ENCODE measurements at regions not wholly inside any gene's neighbourhood (a gene's known extent, or its start where the extent isn't known, plus 50 kb on each side); places are given as distances from the start of the nearest gene placed in this dataset.

DNA sequence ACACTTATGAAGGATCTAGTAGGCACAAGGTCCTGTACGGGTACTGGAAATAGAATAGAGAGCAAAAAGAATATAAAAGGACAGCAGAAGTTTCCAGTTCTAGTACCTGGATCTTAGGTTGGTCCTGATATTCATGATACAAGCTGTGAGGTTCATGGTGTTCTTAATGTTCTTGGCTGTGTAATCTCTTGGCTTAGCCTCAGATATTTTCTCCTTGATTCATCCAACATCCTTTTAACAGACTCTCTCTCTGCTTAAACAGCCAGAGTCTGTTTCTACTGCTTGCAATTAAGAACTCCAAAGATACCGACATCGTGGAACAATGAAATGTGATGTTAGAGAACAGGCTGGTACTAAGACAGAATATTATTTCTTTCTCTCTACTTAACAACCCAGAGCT, 49.9 kb downstream of the CNTN3 start:
- DNase-seq = no peak

DNA sequence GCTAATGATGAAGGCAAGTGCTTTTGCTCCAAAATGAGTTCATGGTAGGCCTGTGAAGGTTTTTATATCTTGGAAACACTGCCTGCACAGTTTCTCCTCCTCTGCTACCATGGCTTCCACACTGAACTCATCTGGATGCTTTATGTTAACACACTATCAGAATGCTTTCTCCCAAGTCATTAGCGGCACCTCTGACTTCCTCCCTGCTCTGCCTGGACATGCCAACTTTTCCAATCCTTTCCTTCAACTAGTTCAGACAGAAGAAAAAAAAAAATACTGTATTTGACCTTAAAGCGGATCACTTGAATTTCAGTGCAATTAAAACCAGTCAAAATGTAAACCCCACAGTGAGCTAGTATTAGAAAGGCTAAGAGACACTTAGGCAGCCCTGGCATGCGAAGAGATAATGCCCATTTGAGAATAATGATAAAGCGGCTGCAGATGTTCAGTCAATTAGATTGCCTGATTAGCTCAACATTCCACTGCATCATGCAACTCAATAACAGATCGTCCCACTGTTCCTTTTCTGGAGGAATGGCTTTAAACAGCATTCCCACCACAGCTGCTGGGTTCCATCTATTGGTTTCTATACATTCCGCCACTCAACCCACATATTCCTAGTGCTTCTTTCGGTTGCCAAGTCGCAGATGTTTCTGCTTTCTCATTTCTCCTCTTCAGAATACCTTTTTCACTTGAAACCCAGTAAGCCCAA, 51.7 kb downstream of the CNTN3 start:
- DNase-seq = peak; percentile 51

DNA sequence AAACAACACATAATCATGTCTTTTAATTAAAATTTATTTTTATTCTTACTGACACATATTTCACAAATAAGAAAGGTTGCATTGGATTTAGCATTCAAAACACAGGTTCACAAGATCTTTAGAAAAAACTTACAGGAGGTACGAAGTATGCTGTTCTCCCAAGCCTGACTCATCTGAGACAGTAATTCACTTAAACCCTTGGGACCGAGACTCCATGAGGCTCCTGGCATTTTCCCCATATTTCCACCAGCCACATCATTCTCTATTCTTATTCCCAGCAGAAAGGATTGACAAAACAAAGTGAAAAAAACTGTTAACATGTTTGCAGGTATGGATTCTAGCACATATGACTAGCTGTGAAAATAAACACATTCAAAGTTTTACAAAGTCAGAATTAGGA, 52.6 kb downstream of the CNTN3 start:
- peak; percentile 85 for DNase-seq

DNA sequence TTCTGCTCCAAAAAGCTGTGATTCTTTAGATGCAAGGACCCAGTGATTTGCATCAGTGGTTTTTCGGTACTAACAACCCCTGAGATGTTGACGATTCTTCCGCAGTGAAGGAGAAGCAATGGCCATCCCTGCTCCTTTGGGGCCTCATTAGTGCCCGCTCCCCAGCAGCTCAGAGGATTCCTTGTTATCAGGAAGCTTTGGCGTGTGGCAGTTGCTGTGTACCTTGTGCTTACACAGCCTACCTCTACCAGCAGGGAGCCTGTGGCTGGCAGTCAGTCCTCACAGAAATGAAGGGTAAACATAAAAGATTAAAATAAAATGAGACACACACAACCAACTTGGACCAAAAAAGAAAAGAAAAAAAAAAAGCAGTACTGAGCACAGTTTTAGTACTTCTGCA, 55.2 kb downstream of the CNTN3 start:
- no peak for DNase-seq

DNA sequence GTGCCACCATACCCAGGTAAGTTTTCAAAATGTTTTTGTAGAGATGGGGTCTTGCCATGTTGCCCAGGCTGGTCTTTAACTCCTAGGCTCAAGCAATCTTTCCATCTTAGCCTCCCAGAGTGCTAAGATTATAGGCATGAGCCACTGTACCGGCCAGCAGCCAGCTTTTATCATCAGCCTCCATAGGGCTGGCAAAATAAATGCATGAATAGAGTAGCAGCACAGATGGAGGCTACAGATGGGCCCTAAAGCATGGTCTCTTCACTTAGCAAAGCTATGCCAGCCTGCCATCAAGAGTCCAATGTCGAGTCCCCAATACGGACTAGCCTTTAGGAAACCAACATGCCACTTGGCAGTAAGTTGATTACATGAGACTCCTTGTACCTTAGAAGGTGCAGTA, 63.8 kb downstream of the CNTN3 start:
- no peak for DNase-seq

DNA sequence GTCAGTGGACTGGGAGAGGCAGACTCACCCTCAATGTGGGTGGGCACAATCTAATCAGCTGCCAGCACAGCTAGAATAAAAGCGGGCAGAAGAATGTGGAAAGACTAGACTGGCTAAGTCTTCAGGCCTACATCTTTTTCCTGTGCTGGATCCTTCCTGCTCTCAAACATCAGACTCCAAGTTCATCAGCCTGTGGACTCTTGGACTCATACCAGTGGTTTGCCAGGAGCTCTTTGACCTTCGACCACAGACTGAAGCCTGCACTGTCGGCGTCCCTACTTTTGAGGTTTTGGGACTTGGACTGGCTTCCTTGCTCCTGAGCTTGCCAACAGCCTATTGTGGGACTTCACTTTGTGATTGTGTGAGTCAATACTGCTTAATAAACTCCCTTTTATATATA, 68.0 kb downstream of the CNTN3 start:
- peak; percentile 51 for DNase-seq

DNA sequence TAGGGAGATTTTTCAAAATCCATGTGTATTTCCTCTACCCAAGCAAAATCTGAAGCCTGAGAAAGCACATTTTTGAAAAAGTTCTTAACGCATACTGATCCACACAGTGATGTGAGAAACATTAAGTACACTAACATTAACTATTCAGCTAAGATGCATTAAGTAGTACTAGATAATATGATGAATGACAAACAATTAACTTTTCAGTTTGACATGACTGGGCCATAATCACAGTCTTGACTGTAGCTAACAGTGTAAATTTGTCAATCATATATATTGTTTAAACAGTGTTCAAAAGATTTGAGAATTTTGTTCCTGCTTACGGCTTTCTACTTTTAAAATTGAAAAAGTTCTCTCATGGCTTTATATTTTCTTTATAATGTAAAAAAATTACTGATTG, 72.0 kb downstream of the CNTN3 start:
- no peak for DNase-seq

DNA sequence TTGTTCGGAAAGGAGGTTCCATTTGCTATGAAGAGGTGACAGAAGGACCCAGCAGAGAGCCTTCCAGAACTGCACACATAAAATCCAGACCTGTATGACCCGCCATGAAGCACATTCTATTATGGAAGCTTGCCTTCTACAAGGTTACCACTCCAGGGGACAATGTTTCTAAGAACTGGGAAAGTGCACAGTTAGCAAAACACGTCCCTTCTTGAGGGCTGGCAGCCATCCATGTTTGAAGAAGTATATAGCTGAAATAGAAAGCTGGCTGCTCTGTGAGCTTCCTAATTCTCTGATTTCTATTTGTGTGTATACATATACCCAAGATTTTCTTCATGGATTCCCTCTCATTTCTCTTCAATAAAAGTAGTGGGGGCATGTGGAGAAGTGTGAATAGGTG, 74.6 kb downstream of the CNTN3 start:
- DNase-seq = no peak

DNA sequence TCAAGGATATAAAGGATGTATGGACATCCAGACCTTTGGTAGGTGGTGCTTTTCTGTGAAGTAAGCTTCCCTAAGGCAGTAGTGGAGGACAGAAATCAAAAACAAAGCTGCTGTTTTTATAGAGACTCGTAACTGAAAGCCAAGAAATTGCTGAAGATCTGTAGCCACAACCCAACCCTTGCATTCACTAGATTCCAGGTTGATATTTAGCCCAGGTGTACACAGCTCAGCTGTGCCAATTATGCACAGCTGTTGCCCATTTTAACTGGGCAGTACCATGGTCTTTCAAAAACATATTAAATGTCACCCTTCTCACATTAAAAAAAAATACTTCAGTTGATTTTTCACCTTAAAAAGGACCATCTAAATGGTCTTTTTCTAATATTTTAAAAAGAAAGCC, 75.8 kb downstream of the CNTN3 start:
- DNase-seq = no peak

DNA sequence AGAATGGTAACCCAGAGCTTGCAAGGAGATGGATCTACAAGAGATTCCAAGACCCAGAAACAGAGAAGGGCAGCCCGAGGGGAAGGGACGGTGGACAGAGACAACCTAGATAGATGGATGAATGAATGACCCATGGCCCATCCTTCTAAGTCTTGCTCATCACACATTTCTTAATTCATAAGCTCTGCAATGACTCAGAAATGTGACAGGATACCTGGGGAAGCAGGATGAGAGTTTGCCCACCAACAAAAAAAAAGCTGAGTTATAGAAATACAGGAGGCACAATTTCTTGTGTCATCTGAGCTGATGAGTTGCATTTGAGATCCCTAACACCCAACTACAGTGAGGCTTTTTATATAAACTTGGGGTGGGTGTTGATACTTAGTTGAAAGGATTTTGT, 76.6 kb downstream of the CNTN3 start:
- no peak for DNase-seq

DNA sequence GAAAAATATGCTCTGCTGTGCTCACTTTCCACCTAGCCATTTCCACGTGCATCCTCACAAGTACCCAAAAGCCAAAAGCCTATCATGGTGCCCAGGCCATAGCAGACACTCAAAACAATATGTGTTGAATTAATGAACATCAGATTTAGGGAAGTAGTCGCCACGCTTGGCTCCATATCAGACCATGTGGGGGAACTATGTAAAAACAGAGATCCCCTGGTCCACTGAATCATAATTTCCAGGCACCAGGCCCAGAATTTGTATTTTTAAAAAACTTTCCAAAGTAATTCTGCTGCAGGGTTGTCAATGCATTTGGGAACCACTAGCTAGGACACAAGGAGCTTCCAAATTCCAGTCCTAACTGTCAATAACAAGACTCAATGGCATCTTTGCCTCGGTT, 77.3 kb downstream of the CNTN3 start:
- peak; percentile 85 for DNase-seq

DNA sequence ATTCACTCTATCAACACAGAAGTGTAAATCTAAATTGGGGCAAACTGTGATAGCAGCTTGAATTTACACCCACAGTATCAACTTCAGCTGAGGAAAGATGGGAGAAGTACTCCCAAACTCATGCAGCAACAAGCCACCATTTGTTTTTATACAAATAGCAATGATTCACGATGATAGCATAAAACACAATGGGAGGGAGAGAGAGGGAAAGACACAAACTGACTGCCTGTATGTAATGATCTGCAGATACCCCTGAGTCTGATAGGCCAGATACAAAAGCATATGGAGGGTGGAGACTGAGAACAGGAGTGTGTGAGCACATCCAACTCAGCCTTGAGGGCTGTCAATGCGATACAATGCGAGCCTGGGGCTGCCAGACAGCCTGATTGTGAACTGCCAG, 79.2 kb downstream of the CNTN3 start:
- no peak for DNase-seq

DNA sequence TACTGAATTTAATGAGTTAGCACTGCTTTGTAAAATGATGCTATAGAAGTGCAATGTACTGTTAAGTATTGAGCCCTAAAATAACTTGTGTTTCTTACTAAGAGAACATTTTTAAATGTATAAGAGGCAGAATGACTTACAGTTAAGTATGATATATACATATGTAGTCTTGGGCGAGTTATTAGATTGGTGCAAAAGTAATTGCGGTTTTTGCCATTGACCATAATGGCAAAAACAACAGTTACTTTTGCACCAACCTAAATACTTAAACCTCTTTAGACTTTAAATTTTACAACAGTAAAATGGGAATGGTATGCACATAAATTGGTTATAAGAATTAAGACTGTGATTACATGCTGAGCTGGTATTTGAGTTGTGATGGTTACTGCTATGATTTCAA, 79.8 kb downstream of the CNTN3 start:
- DNase-seq = no peak

DNA sequence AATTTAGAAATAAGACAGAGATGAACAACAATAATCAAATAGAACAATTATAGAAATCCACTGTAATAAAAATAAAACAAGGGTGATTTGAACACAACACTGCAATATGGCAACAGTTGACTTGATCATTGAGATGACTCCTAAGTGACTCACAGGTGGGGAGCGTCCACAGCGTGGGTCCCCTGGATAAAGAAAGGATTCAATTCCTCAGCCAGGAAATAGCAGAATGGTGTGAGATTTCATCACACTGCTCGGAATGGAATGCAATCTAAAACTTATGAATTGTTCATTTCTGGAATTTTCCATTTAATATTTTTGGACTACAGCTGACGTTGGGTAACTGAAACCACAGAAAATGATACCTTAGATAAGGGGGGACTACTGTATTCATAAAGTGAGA, 82.0 kb downstream of the CNTN3 start:
- DNase-seq = peak; percentile 96

DNA sequence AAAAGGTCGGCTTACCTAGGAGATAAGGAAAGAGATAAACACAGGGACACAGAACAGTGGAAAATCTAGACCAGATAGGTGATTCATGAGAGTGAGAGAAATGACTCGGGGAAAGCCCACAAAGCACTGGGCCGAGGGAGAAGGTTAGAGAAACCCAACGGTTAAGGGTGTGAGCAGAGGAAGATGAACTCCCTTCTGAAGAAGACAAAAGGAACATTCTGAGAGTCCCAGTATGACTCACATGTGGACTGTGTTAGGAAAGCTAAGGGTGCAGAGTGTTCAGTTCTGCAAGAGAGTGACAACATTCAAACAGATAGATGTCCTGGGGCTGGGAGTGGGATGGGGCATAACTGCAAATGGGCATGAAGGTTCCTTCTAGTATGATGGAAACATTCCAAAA, 83.0 kb downstream of the CNTN3 start:
- DNase-seq = peak; percentile 24

DNA sequence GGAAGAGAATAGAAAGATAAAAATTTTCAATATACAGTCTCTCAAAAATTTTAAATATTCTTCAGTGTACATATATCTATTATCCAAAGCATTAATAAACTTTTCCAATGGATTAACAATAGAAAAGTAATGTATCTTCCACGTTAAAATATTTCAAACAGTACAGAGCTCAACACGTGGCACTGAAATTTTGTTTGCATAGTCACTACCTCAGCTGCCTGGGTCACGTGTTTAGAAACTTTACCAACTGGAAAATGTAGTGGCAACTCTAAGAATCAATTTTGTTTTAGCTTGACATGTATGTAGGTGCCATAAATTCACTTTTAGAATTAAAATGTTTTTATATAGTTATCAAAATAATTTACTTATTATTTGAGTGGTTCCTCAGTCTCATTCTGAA, 85.3 kb downstream of the CNTN3 start:
- no peak for DNase-seq

DNA sequence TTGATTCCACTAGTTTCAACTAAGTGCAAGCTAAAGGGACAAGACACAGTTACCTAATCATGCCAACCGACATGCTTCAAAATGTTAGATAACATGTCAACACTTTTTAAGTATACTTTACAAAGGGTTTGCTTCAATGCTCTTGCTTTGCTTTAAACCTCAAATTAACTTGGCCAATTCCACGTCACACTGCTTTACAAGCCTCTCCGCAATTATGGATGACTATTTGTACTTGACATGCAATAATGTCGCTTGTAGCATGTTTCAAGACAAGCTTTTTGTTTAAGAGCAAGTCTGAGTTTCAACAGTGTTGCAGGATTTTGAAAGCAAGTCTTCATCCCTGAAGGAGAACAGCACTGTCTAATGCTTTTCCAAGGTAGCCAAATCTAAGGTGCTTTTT, 86.9 kb downstream of the CNTN3 start:
- DNase-seq = no peak

DNA sequence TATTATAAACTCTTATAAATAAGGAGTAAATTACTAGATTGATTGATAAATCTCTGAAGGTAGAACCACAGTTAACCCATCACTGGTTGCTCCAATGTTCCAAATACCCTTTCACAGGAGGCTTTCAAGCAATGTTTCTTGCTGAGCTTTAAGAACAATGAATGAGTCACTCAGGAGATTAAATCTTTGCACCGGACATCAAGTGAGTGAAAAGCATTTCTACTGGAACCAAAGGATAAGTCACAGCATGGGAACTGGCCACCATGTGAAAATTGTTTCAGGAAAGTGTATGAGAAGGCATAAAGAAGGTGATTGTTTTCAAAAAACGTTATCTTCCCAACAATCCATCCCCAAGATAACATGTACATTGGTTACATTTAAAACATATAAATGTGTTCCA, 90.6 kb downstream of the CNTN3 start:
- DNase-seq = peak; percentile 34

DNA sequence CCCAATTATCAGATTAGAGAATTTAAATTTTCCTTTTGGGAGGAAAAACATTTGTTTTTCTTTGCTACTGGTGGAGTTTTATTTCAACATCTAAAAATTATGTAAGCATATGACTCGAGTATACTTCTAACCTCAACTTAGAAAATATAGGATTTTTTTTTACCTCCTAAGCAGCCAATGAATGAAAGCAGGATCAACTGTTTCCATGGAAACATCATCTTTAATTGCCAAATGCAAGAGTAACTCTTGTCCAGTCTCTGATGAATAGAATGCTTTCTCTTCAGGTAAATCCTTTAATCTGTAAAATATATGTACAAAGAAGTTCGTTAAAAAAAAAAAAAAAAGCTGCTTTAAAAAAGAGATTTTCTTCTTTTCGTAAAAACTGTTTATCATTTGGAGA, 93.6 kb downstream of the CNTN3 start:
- DNase-seq = no peak

DNA sequence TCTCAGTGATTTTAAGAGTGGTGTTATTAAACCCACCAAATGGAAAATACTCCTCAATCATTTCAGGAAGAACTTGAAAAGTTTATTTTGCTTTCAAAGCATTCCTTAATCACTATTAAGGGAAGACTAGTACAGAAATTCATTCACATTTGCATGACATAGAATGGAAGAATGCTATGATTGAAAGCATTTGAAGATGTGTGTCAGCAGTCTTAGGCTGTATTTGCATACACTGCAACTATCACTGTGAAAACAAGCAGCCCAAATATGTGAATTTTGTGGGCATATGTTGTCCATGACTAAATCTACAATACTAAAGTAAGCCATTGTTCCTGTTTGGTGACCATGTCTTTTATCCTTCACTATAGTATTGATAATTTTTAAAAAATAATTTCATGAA, 95.8 kb downstream of the CNTN3 start:
- DNase-seq = peak; percentile 35

DNA sequence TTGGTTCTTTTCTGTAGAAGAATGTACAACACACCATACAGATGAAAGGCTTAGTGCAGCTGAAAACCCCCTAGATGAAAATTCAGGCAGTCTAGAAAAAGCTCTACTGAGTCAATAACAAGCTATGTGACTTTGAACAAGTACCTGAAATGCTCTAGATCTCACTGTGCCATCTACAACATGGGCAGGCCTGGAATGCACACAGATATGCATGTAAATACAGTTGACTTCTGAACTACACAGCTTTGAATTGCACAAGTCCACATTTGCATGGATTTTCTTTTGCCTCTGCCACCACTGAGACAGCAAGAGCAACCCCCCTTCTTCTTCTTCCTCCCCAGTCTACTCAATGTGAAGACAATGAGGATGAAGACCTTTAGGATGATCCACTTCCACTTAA, 98.4 kb downstream of the CNTN3 start:
- no peak for DNase-seq

DNA sequence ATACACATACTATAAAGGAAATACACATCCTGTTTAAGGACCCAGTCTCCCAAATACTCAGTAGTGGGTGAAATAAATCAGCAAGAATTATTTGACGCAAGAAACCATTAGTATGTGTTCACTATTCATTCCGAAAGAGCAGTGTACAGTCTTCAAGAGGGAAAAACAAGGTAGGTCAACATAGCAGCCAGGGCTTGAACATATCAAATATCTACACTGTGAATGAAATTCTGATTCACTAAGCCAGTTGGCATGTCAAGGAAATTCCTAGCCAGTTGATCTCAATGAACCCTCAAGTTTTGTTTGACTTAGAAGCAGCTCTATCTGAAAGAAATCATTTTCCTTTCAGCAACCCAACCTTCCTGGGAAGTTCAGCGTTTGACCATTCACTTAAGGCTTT, 99.0 kb downstream of the CNTN3 start:
- peak; percentile 15 for DNase-seq

DNA sequence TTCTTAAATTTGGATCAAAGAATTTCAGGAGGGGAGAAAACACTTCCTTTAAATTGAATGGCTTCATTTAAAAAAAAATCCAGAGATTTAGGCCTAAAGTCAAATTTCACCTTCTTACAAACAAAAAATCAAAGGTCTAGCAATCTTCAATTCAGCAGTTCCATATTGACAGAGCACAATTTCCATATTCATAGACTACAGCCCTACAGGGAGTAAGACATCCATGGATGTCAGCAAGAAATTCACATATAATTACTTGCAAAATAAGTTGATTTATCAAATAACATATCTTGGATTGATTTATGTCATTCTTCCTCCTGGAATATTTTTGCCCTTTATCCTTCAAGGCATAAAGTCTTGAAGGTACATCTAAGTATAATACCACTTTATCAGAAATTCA, 103.4 kb downstream of the CNTN3 start:
- DNase-seq = no peak

DNA sequence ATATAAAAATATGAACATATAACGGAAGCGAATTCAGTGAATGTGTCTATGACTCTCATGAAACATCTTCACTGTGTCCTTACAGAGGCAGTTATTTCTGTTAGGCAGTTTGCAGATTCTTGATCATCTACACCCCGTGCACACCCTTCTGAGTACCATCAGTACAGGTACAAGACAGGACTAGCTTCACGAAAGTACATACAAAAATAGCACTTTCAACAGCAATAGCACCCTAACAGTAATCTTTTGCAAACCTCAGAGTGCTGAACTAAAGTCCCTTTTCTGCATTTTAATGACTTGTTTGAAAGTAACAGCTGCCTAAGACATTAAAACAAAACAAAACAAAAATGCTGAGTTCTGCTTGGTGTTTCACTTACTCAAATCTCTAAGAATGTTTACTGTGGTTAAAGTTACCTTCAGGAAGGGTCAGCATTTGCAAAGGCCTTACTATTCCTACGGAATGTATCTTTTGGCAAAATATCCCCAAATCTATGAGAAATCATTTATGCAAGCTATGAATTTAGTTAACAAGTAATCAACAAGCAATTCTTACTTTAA, 104.1 kb downstream of the CNTN3 start:
- no peak for DNase-seq

DNA sequence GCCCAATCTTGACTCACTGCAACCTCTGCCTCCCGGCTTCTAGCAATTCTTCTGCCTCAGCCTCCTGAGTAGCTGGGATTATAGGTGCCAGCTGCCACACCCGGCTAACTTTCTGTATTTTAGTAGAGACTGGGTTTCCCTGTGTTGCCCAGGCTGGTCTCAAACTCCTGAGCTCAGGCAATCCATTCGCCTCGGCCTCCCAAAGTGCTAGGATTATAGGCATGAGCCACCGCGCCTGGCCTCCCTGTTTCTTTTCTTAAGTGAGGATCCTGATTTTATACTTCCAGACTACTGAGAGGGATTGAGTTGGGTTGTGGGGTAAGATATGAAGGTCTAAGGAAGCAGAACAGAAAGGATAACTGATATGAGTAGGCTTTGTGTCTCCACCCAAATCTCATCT, 106.8 kb downstream of the CNTN3 start:
- no peak for DNase-seq

Measured in fibroblast of skin of right quadriceps (primary cell).